GM21825 (cell line): ENCODE measurements at regions not wholly inside any gene's neighbourhood (a gene's known extent, or its start where the extent isn't known, plus 50 kb on each side); places are given as distances from the start of the nearest gene placed in this dataset.

Source experiments
- ATAC-seq: cut with Tn5 transposase; IDR thresholded peaks from one replicate; pipeline ENCODE4 v1.9.1; 2021; ENCODE audit warnings: mild to moderate bottlenecking, moderate library complexity; ENCODE audit not compliant: unreplicated experiment

GRCh38 chr2:7666596-7667259, 749.5 kb downstream of the RNF144A start:
- ATAC-seq = no peak

DNA sequence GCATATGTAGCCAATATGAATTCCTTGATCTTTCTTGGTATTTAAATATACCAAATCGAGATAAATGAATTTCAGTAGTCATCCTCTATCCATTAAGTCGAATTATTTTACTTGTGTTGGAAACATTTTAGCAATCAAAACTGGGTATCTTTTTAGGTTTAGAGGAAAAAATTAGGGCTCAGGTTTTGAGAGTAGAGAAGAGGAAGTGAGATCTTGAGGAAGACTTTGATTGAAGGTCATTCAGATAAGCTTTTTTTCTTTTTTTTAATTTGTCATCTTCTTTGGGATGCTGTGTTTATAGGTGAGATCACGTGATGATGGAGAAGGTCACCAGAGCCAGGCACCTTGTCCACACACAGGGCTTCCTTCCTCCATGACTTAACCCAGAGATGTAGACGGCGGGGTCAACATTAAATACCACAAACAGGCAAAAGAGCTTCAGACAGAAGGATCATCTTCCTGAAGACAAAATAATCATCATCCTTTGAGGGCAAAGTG, 750.1 kb downstream of the RNF144A start:
- no peak for ATAC-seq

DNA sequence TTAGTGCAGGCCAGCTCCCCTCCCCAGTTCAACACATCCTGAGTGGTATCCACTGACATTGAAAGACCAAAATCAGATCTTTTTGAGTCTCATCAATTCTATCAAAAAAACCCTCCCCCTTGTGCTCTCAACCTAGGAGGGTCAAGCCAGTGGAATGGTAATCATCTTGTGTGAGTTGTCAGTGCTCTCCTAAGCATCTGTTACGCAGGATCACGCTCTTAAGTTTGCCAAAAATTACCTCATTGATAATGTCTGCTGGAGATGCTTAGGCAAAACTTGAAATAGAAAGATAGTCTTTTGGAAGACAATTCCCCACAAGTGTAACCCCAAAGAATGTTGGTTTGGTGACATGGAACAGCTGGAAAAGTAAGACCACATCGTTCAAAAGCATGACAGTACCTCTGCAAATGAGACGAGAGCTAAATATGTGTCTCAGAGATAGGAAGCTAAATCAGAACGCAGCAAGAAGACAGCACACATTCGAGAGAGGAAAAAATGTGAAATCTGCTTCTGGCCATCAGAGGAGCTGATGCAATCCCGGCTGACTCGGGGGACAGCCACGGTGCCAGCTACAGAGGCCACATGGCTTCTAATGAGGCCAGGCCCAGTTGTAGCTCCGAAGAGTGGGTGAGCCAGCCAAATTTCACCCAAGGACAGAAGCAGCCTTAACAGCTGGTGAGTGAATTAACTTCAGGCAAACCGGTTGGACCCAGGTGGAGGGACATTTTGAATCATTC, 753.9 kb downstream of the RNF144A start:
- ATAC-seq = no peak

GRCh38 chr2:7672027-7672684, 754.9 kb downstream of the RNF144A start:
- no peak for ATAC-seq

- ATAC-seq = no peak
Measured at GRCh38 chr2:7672685-7673071, 755.5 kb downstream of the RNF144A start.

DNA sequence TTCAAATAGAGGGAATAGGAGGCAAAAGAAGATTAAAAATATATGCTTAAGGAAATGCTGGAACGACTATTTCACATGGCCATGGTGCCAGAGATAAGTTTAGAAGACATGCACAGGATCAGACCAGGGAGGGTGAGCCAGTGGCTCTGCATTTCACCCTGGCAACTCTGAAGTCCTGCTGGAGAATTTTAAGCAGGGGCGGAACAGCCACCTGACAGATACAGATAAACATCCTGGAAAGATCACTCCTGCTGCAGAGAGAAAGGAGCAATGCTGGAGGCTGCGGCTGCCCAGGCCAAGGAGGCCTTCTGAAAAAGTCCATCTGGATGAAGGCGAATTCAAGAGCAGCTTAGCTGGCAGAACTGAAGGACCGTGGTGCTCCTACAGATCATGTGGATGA, 755.9 kb downstream of the RNF144A start:
- no peak for ATAC-seq

DNA sequence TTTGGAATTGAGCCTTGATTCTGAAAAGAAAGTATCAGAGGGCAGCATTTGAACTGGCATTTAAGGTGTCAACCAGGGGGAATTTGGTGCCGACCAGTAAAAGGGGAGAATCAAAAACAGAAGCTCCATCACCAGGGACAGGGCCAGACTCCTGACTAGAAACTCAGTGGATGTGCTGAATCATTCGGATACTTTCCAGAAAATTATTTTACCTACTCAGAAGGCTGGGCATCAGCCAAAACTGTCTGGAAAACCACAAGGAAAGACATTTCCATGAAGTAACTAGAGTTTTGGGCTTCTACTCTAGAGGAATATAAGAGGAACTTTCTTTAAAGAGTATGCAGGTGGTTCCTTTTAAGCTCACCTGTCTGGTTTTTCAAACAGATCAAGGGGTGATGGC, 756.6 kb downstream of the RNF144A start:
- ATAC-seq = no peak

- no peak for ATAC-seq
Measured at GRCh38 chr2:7674606-7675005, 757.4 kb downstream of the RNF144A start.

GRCh38 chr2:7676714-7677113, 759.5 kb downstream of the RNF144A start:
- ATAC-seq = no peak

- ATAC-seq = no peak
Measured at GRCh38 chr2:7681881-7682461, 764.8 kb downstream of the RNF144A start.

GRCh38 chr2:7683196-7683595, 766.0 kb downstream of the RNF144A start:
- no peak for ATAC-seq

DNA sequence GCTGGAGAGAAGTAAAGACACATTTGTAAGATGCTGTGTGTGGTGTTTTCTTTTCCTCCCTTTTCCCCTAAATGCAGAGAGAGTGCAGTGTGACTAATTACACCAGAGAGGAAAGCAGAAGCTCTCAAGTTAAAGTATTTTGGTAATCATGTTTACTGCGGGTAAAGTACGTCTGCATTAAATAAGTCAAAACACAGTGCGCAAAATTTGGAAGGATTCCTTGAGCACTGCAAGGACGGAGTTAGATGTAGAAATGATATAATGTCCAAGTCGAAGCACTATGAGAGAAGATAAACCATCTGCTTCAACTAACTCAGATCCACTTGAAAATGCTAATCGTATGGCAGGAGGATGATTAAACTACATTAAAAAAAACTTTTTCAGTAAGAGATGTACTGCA, 766.5 kb downstream of the RNF144A start:
- no peak for ATAC-seq

DNA sequence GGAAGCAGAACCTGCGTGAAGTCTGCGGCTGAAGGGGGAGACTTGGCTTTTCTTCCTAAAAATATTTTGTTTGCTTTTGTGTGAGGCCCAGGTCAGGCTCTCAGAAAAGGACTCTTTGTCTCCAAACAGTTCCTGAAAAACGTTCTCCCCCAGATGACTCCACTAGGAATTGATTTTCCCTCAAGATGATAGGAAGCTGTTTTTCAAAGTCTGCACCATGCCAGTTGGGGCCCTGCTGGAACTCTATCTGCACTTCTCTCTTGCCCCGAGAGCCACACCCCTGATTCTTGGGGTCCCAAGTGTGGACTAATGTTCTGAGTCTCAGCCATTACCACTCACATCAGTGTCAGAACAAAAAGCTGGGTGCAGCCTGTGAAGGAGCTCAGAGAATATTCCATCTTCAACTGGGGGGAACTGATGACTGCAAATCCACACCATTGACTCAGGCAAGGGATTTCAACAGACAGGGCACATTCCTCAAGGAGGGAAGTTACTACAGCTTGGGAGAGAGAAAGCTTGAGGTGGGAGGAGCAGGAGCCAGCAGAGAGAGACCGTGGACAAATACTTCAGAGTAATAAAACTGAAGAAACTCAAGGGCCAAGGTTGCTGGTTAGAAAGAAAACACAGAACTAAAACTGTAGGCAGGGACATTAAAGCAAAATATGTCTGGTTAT, 768.3 kb downstream of the RNF144A start:
- ATAC-seq = no peak

GRCh38 chr2:7686016-7686385, 768.8 kb downstream of the RNF144A start:
- ATAC-seq = no peak

- ATAC-seq = no peak
Measured at GRCh38 chr2:7691961-7692656, 774.9 kb downstream of the RNF144A start.

GRCh38 chr2:7692657-7693161, 775.5 kb downstream of the RNF144A start:
- no peak for ATAC-seq

DNA sequence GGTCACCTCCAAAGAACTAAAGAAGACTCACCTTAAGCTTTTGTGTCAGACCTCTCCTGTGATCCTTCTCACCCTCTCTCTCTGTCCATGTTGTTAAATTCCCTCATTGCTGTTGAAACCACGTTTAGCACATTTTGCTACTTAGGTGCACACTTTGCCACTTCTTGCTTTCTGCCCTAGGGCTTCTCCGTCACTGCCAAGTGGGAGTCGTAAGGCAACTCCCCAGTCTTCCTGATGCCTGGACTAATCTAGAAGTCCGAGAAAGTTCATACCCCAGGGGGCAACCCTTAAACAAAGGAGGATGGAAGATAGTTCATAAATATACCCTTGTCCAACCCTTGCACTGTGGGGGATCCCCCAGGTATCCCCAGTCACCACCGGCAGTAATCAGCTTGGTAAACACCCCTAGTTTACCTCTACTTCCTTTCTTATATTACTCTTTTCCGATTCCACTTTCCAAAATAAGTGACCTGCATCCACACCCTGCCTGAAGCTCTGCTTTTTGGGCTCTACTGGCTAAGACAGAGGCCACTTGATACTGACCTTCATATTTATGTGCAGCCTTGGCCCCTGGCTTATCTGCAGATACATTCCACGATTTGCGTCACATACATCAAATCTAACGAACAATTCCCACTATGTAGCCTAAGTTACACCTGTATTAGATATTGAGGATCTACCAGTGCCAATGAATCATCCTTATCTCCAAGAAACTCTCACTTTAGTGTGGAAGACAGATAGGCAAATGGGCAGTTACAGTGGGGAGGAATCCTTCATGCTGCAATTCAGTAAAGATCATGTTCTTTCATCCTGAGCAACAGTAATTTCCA, 776.2 kb downstream of the RNF144A start:
- no peak for ATAC-seq

- ATAC-seq = no peak
Measured at GRCh38 chr2:7694076-7694985, 777.1 kb downstream of the RNF144A start.
